Thyroid gland (tissue), 4 donors: ENCODE measurements at regions not wholly inside any gene's neighbourhood (a gene's known extent, or its start where the extent isn't known, plus 50 kb on each side); places are given as distances from the start of the nearest gene placed in this dataset.

Experiments
- DNase-seq, 2 donors: peaks; one replicate each; pipeline ENCODE4 v3.0.0-alpha.2; 2019
- H3K27ac ChIP-seq, 3 donors: fragments of 200-600 bp; sonication (generic); 1 replicate in 2 of 3; 2 replicates in 1 of 3; pipeline ENCODE4 v1.5.1; 2016 to 2019; ENCODE audit warnings: mild to moderate bottlenecking in 1 of 3, moderate library complexity in 1 of 3
- H3K27me3 ChIP-seq: fragments of 200-600 bp; sonication (generic); one replicate; pipeline ENCODE4 v1.5.1; 2019
- H3K36me3 ChIP-seq, 2 donors: fragments of 200-600 bp; sonication (generic); one replicate each; pipeline ENCODE4 v1.5.1; 2016 to 2019
- H3K4me1 ChIP-seq, 2 donors: fragments of 200-600 bp; sonication (generic); one replicate each; pipeline ENCODE4 v1.5.1; 2017 to 2019
- H3K4me3 ChIP-seq, 3 donors: fragments of 200-600 bp; sonication (generic); replicated peaks in 1 of 3; 1 replicate in 2 of 3; 2 replicates in 1 of 3; pipeline ENCODE4 v1.5.1; 2016; ENCODE audit warnings: mild to moderate bottlenecking in 1 of 3
- H3K9me3 ChIP-seq: fragments of 200-600 bp; sonication (generic); one replicate; pipeline ENCODE4 v1.5.1; 2017
- CTCF ChIP-seq, 6 experiments: fragments of 200-600 bp in 3 of 6; fragments of 450-650 bp in 3 of 6; sonication (generic) in 3 of 6; IDR thresholded peaks; one replicate each; pipeline ENCODE4 v1.5.1; 2016 to 2019; ENCODE audit warnings: antibody characterized with exemption in 6 of 6, mild to moderate bottlenecking in 2 of 6, inconsistent platforms in 1 of 6, moderate library complexity in 1 of 6
- POLR2A ChIP-seq, 2 donors: fragments of 450-650 bp; IDR thresholded peaks; one replicate each; pipeline ENCODE4 v1.6.1; 2017; ENCODE audit warnings: antibody characterized with exemption in 2 of 2, mild to moderate bottlenecking in 2 of 2, moderate library complexity in 1 of 2
- WGBS, 2 donors: methylation state at CpG; one replicate each; pipeline ENCODE4 v1.1.5; 2017; 5-methylcytosine and 5-hydroxymethylcytosine counted together
- intact Hi-C: fragments of 100-400 bp; cut with DNase I; formaldehyde crosslinking; loops from one replicate; pipeline ENCODE4 v1.15.1; 2023

- TF ChIP-seq POLR2A (IDR thresholded peaks at IDR 0.05) = no peak
- DNase-seq = no peak
- H3K9me3 ChIP-seq = no peaks in the 10 kb centered on the region
- H3K4me3 ChIP-seq = no peak overlapping the region
- no peaks in the 10 kb centered on the region for H3K27me3 ChIP-seq
- H3K4me1 ChIP-seq = peaks cover 17 to 30% of the 10 kb centered on the region in 2 donors
- intact Hi-C loops = loop anchor here (10.0 kb wide), 1 partner anchor 903 kb away; no protein-coding TSS in a partner anchor
- peak overlapping the region in 2 of 3 donors; percentile 54 to 64 for H3K27ac ChIP-seq
- H3K36me3 ChIP-seq = no peaks in the 10 kb centered on the region
- 72 to 84% methylated on average over 6 of the region's 6 CpGs for WGBS, 2 donors
Measured at GRCh38 chr13:30141775-30142485, 165.4 kb downstream of the KATNAL1 start.

GRCh38 chr13:30140973-30141372 is 166.4 kb downstream of the KATNAL1 start:
- Histone ChIP-seq H3K9me3 (no peaks in the 10 kb centered on the region), H3K4me3 (no peak overlapping the region), H3K4me1 (peaks cover 17 to 30% of the 10 kb centered on the region in 2 donors), H3K27ac (no peak overlapping the region), H3K36me3 (no peaks in the 10 kb centered on the region), H3K27me3 (no peaks in the 10 kb centered on the region)
- TF ChIP-seq CTCF (IDR thresholded peaks at IDR 0.05) (no peak), POLR2A (IDR thresholded peaks at IDR 0.05) (no peak)
- intact Hi-C loops = loop anchor here (10.0 kb wide), 1 partner anchor 904 kb away; no protein-coding TSS in a partner anchor
- WGBS, 2 donors = 95 to 96% methylated on average over 12 of the region's 12 CpGs
- DNase-seq = no peak

- peaks cover 17 to 34% of the 10 kb centered on the region in 2 donors for H3K4me1 ChIP-seq
- no peak for TF ChIP-seq CTCF (IDR thresholded peaks at IDR 0.05)
- TF ChIP-seq POLR2A (IDR thresholded peaks at IDR 0.05) = no peak
- 76% methylated on average over 8 of the region's 8 CpGs for WGBS, 2 donors
- H3K9me3 ChIP-seq = no peaks in the 10 kb centered on the region
- H3K4me3 ChIP-seq = no peak overlapping the region
- H3K36me3 ChIP-seq = no peaks in the 10 kb centered on the region
- intact Hi-C loops = loop anchor here (10.0 kb wide), 1 partner anchor 656 kb away; no protein-coding TSS in a partner anchor
- no peaks in the 10 kb centered on the region for H3K27me3 ChIP-seq
- DNase-seq = no peak
- no peak overlapping the region for H3K27ac ChIP-seq
Measured at GRCh38 chr13:30138511-30138910, 168.8 kb downstream of the KATNAL1 start.

- H3K4me1 ChIP-seq = peaks cover 3 to 24% of the 10 kb centered on the region in 2 donors
- no peak overlapping the region for H3K27ac ChIP-seq
- H3K36me3 ChIP-seq = no peaks in the 10 kb centered on the region
- no peaks in the 10 kb centered on the region for H3K27me3 ChIP-seq
- H3K9me3 ChIP-seq = no peaks in the 10 kb centered on the region
- H3K4me3 ChIP-seq = no peak overlapping the region
- intact Hi-C loops = loop anchor here (10.0 kb wide), 1 partner anchor 659 kb away; no protein-coding TSS in a partner anchor
- no peak for DNase-seq
- TF ChIP-seq POLR2A (IDR thresholded peaks at IDR 0.05) (no peak), CTCF (IDR thresholded peaks at IDR 0.05) (no peak)
- 97% methylated on average over 5 of the region's 5 CpGs for WGBS, 2 donors
Measured at GRCh38 chr13:30135868-30136267, 171.5 kb downstream of the KATNAL1 start.

- WGBS, 2 donors = 92 to 100% methylated on average over 4 to 6 of the region's 7 CpGs
- intact Hi-C loops = loop anchor here (10.0 kb wide), 1 partner anchor 659 kb away; no protein-coding TSS in a partner anchor
Measured at GRCh38 chr13:30135351-30135750, 172.0 kb downstream of the KATNAL1 start.

More at GRCh38 chr13:30135351-30135750, 172.0 kb downstream of the KATNAL1 start:
- H3K27ac ChIP-seq = no peak overlapping the region
- H3K27me3 ChIP-seq = no peaks in the 10 kb centered on the region
- no peaks in the 10 kb centered on the region for H3K36me3 ChIP-seq
- peaks cover 3 to 24% of the 10 kb centered on the region in 2 donors for H3K4me1 ChIP-seq
- H3K9me3 ChIP-seq = no peaks in the 10 kb centered on the region
- H3K4me3 ChIP-seq = no peak overlapping the region
- DNase-seq = no peak
- TF ChIP-seq CTCF (IDR thresholded peaks at IDR 0.05) (no peak), POLR2A (IDR thresholded peaks at IDR 0.05) (no peak)
